Right lobe of liver (tissue), 6 donors: ENCODE measurements at regions not wholly inside any gene's neighbourhood (a gene's known extent, or its start where the extent isn't known, plus 50 kb on each side); places are given as distances from the start of the nearest gene placed in this dataset.
A peak's percentile ranks its signal among the peaks of the same experiment; 100 is the strongest.

Experiments used
- ATAC-seq, 4 donors: fragments of 200-7000 bp; cut with Tn5 transposase; one replicate each; pipeline ENCODE4 v1.9.1; 2020; ENCODE audit warnings: mild to moderate bottlenecking in 4 of 4, moderate library complexity in 4 of 4
- DNase-seq, 3 donors: peaks; one replicate each; pipeline ENCODE4 v3.0.0-alpha.2; 2020
- H3K27ac ChIP-seq, 3 donors: fragments of 200-600 bp; one replicate each; pipeline ENCODE4 v1.8.0; 2022
- H3K27me3 ChIP-seq, 2 donors: fragments of 200-600 bp; one replicate each; pipeline ENCODE4 v1.8.0; 2022
- H3K36me3 ChIP-seq, 4 donors: fragments of 200-600 bp; sonication (generic) in 1 of 4; one replicate each; pipeline versions ENCODE4 v1.5.1 to v1.8.0; 2017 to 2022; ENCODE audit warnings: control low read depth in 1 of 4
- H3K4me1 ChIP-seq, 4 donors: fragments of 200-600 bp; sonication (generic) in 1 of 4; one replicate each; pipeline versions ENCODE4 v1.5.1 to v1.8.0; 2017 to 2022; ENCODE audit warnings: control low read depth in 1 of 4
- H3K4me3 ChIP-seq, 3 donors: fragments of 200-600 bp; one replicate each; pipeline ENCODE4 v1.8.0; 2022
- H3K9me3 ChIP-seq, 4 donors: fragments of 200-600 bp; sonication (generic) in 1 of 4; one replicate each; pipeline versions ENCODE4 v1.5.1 to v1.8.0; 2017 to 2022; ENCODE audit warnings: control low read depth in 1 of 4
- POLR2A ChIP-seq: fragments of 450-650 bp; IDR thresholded peaks from one replicate; pipeline ENCODE4 v1.6.1; 2017; ENCODE audit warnings: antibody characterized with exemption, mild to moderate bottlenecking
- WGBS: methylation state at CpG from one replicate; pipeline ENCODE4 v1.1.6; 2018; ENCODE audit warnings: low coverage, low lambda C conversion rate; ENCODE audit not compliant: insufficient coverage; ENCODE audit errors: missing lambda C conversion rate; 5-methylcytosine and 5-hydroxymethylcytosine counted together
- intact Hi-C, 2 donors: fragments of 100-400 bp; cut with DNase I; formaldehyde crosslinking; loops; one replicate each; pipeline versions ENCODE4 v1.11.2 to v1.14.1; 2022
- TF ChIP-seq, protein P1 (sequence below), 4 donors: fragments of 200-600 bp in 3 of 4; fragments of 450-650 bp in 1 of 4; IDR thresholded peaks; one replicate each; pipeline versions ENCODE4 v1.5.1 to v1.8.0; 2016 to 2022; ENCODE audit warnings: antibody characterized with exemption in 4 of 4, mild to moderate bottlenecking in 2 of 4
- donor health status: DM: no; HTN: yes; CAD: no.
- donor health status: DM: no; HTN: no; CAD: no.
- donor health status: DM: no; HTN: no; CAD: no.
- donor health status: DM: no; HTN: yes; CAD: no.
- donor health status: DM: no; HTN: yes; CAD: no.

- Histone ChIP-seq H3K4me3 (no peak overlapping the region), H3K9me3 (no peaks in the 10 kb centered on the region), H3K27ac (no peak overlapping the region), H3K36me3 (no peaks in the 10 kb centered on the region), H3K27me3 (no peaks in the 10 kb centered on the region), H3K4me1 (no peaks in the 10 kb centered on the region)
- intact Hi-C loops = no loop called here
- WGBS = 71% methylated on average over 2 of the region's 2 CpGs
- TF ChIP-seq, protein P1, sequence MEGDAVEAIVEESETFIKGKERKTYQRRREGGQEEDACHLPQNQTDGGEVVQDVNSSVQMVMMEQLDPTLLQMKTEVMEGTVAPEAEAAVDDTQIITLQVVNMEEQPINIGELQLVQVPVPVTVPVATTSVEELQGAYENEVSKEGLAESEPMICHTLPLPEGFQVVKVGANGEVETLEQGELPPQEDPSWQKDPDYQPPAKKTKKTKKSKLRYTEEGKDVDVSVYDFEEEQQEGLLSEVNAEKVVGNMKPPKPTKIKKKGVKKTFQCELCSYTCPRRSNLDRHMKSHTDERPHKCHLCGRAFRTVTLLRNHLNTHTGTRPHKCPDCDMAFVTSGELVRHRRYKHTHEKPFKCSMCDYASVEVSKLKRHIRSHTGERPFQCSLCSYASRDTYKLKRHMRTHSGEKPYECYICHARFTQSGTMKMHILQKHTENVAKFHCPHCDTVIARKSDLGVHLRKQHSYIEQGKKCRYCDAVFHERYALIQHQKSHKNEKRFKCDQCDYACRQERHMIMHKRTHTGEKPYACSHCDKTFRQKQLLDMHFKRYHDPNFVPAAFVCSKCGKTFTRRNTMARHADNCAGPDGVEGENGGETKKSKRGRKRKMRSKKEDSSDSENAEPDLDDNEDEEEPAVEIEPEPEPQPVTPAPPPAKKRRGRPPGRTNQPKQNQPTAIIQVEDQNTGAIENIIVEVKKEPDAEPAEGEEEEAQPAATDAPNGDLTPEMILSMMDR (IDR thresholded peaks at IDR 0.05) = no peak
- no peak for TF ChIP-seq POLR2A
- DNase-seq (no peak), ATAC-seq (no peak)
Observed at GRCh38 chr2:209323738-209324137, 100.1 kb upstream of the MAP2 start.

GRCh38 chr2:209324281-209324680 lies 99.6 kb upstream of the MAP2 start:
- Histone ChIP-seq H3K27ac (no peak overlapping the region), H3K4me3 (no peak overlapping the region)
- DNase-seq = no peak

DNA sequence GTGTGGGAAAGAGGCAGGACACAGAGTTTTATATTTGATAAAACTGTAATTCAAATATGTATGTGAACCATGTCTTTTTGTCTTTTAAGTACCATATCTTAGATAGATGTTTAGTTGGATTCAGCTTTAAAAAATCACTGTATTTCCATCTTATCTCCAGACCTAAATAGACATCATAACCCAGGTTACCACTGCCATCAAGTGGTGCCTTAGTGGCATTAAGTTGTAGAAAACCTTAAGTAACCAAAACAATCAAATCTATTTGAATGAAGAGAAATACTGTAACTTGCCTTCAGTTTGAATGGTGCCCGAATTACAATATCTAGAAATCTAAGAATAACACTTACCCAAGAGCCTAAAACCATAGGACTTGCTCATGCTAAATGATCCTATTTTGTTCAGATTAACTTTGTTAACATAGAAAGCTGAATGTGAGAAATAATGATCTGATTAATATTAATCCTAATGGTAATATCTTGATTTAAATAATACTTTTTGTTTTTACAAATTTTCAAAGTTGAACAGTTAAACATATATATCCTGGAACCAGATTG lies 92.5 kb upstream of the MAP2 start:
- Histone ChIP-seq H3K27me3 (no peaks in the 10 kb centered on the region), H3K4me1 (no peaks in the 10 kb centered on the region), H3K27ac (no peak overlapping the region), H3K36me3 (no peaks in the 10 kb centered on the region), H3K4me3 (no peak overlapping the region), H3K9me3 (no peaks in the 10 kb centered on the region)
- WGBS = 8% methylated on average over 1 of the region's 1 CpG
- peak in 2 of 4 donors; percentile 27 to 53 for ATAC-seq
- intact Hi-C loops = no loop called here
- no peak for DNase-seq
- TF ChIP-seq, protein P1 (IDR thresholded peaks at IDR 0.05) = peak; percentile 15 to 36 (median 29)
- no peak for TF ChIP-seq POLR2A

More at GRCh38 chr2:209324281-209324680, 99.6 kb upstream of the MAP2 start:
- TF ChIP-seq, protein P1 (IDR thresholded peaks at IDR 0.05) = no peak
- no peaks in the 10 kb centered on the region for H3K9me3 ChIP-seq
- no peaks in the 10 kb centered on the region for H3K4me1 ChIP-seq
- ATAC-seq = no peak
- H3K36me3 ChIP-seq = no peaks in the 10 kb centered on the region
- intact Hi-C loops = no loop called here
- H3K27me3 ChIP-seq = no peaks in the 10 kb centered on the region

DNA sequence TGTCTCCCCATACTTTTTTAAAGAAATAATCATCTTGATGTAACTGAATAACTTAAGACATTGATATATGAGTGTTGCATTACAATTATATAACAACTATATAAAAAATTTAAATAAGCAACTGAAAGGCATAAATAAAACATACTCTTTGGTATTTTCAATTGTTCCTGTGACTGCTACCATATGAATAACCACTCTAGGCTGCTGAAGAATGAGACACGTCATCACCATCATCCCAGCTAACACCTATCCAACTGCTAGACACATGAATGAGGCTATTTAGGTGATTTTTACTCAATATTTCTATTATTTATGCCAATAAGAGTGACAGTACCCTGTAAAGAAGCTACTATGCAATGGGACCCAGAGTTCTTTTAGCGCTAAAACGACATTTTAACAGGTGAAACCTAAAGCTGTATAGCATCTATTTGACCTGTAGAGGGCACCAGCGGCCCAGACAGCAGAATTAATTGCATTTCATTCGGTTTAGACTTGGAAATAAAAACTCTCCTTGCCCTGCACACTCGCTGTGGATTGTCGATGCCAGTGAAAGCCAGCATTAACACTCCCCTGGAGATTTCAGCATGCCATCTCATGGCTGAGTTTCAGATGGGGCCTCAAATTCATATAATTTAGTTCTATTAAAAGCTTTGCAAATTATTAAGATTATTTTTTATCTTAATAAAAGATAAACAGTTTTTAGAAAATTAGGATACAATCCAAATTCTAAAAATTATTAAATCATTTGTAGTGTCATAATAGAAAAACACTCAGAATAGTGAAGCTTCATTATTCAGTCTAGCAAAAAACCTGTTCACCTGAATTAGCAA lies 89.4 kb upstream of the MAP2 start:
- no peak overlapping the region for H3K27ac ChIP-seq
- H3K27me3 ChIP-seq = no peaks in the 10 kb centered on the region
- intact Hi-C loops = no loop called here
- H3K9me3 ChIP-seq = no peaks in the 10 kb centered on the region
- DNase-seq (peak in 2 of 3 donors; percentile 37 to 62), ATAC-seq (peak; percentile 92 to 95 (median 92))
- TF ChIP-seq, protein P1 (IDR thresholded peaks at IDR 0.05) = peak; percentile 84 to 93 (median 88)
- TF ChIP-seq POLR2A = no peak
- 9% methylated on average over 7 of the region's 7 CpGs for WGBS
- H3K4me3 ChIP-seq = no peak overlapping the region
- H3K4me1 ChIP-seq = no peaks in the 10 kb centered on the region
- no peaks in the 10 kb centered on the region for H3K36me3 ChIP-seq
